HCT116 (cell line): ENCODE measurements at regions not wholly inside any gene's neighbourhood (a gene's known extent, or its start where the extent isn't known, plus 50 kb on each side); places are given as distances from the start of the nearest gene placed in this dataset.

Source experiments
- ATAC-seq: fragments of 200-7000 bp; cut with Tn5 transposase; 2 replicates; pipeline ENCODE4 v1.9.1; 2020; ENCODE audit warnings: mild to moderate bottlenecking, moderate library complexity
- BruUV-seq: library from RNA; stranded (reverse); fragments of 400-500 nt; replicated peaks from 2 replicates; lab custom pipeline; 2021; lab: Mats Ljungman, UMichigan
- CTCF ChIA-PET: fragments of 300-600 bp; sonication (Branson Sonifier 250); formaldehyde crosslinking; loops from one replicate; lab custom pipeline; 2021; ENCODE audit warnings: antibody characterized with exemption; lab: Charles Lee
- POLR2A ChIA-PET: fragments of 300-600, 350-600 bp; sonication (Branson Sonifier 250); formaldehyde crosslinking; loops from one replicate; lab custom pipeline; 2021; ENCODE audit warnings: antibody characterized with exemption; lab: Charles Lee
- RAD21 ChIA-PET, 2 experiments: fragments of 300-600 bp; sonication (Branson Sonifier 250); formaldehyde crosslinking; loops; one replicate each; lab custom pipeline; 2023; ENCODE audit warnings: low total read pairs in 2 of 2; ENCODE audit not compliant: uncharacterized antibody in 2 of 2, unreplicated experiment in 2 of 2, low non-redundant PET in 1 of 2; lab: Charles Lee
- DNase-seq: peaks from one replicate; pipeline ENCODE4 v3.0.0-alpha.2; 2010; ENCODE audit warnings: low read depth, low spot score
- H2AFZ ChIP-seq: fragments of 200-600 bp; shearing (Covaris generic), sonication (generic); 2 replicates; pipeline ENCODE4 v1.6.1; 2017; ENCODE audit warnings: low read depth, mixed run types, mixed read lengths, antibody characterized with exemption, low read length; ENCODE audit not compliant: poor library complexity, severe bottlenecking
- H3K27ac ChIP-seq: 2 replicates; pipeline ENCODE4 v1.5.1; 2012; ENCODE audit warnings: low read depth, low read length
- H3K27me3 ChIP-seq: fragments of 200-600 bp; sonication (generic); 2 replicates; pipeline ENCODE4 v1.6.1; 2016; ENCODE audit warnings: mixed run types, low read length, mixed read lengths; ENCODE audit not compliant: insufficient read depth
- H3K36me3 ChIP-seq, 2 experiments: fragments of 200-500 bp in 1 of 2; fragments of 200-600 bp in 1 of 2; sonication (Bioruptor generic) in 1 of 2; sonication (generic) in 1 of 2; 2 replicates each; pipeline versions ENCODE4 v1.5.1 to v1.6.1; 2014 to 2016; ENCODE audit warnings: low read length in 2 of 2, inconsistent platforms in 1 of 2, mixed read lengths in 1 of 2, mixed run types in 1 of 2; ENCODE audit not compliant: insufficient read depth in 2 of 2, control insufficient read depth in 1 of 2
- H3K4me1 ChIP-seq, 2 experiments: fragments of 200-600 bp in 1 of 2; sonication (generic) in 1 of 2; 2 replicates each; pipeline versions ENCODE4 v1.5.1 to v1.6.1; 2012 to 2017; ENCODE audit warnings: low read length in 2 of 2, inconsistent platforms in 1 of 2, mild to moderate bottlenecking in 1 of 2, mixed read lengths in 1 of 2, mixed run types in 1 of 2, moderate library complexity in 1 of 2; ENCODE audit not compliant: insufficient read depth in 2 of 2, control insufficient read depth in 1 of 2
- H3K4me2 ChIP-seq: fragments of 200-600 bp; sonication (generic); 2 replicates; pipeline ENCODE4 v1.6.1; 2017; ENCODE audit warnings: mixed run types, low read length, mixed read lengths
- H3K4me3 ChIP-seq, 2 experiments: fragments of 200-600 bp in 1 of 2; sonication (generic) in 1 of 2; replicated peaks in 1 of 2; 2 replicates each; pipeline ENCODE4 v1.5.1; 2011 to 2016; ENCODE audit warnings: low read length in 2 of 2, control low read depth in 1 of 2, low read depth in 1 of 2, mild to moderate bottlenecking in 1 of 2, mixed read lengths in 1 of 2, mixed run types in 1 of 2
- H3K79me2 ChIP-seq: fragments of 200-600 bp; sonication (generic); 2 replicates; pipeline ENCODE4 v1.6.1; 2017; ENCODE audit warnings: mild to moderate bottlenecking, mixed run types, low read length, moderate library complexity, mixed read lengths; ENCODE audit not compliant: insufficient read depth
- H3K9ac ChIP-seq: fragments of 200-600 bp; sonication (generic); 2 replicates; pipeline ENCODE4 v1.6.1; 2016; ENCODE audit warnings: low read length, mixed read lengths
- H3K9me2 ChIP-seq: fragments of 200-600 bp; sonication (generic), shearing (Covaris generic); 2 replicates; pipeline ENCODE4 v1.6.1; 2017; ENCODE audit warnings: mixed run types, mild to moderate bottlenecking, moderate library complexity; ENCODE audit not compliant: insufficient read depth
- H3K9me3 ChIP-seq, 2 experiments: fragments of 200-500 bp in 1 of 2; fragments of 200-600 bp in 1 of 2; sonication (Bioruptor generic) in 1 of 2; sonication (generic) in 1 of 2; 2 replicates each; pipeline ENCODE4 v1.6.1; 2014 to 2017; ENCODE audit warnings: low read length in 2 of 2, mixed read lengths in 2 of 2, inconsistent platforms in 1 of 2, low read depth in 1 of 2, mild to moderate bottlenecking in 1 of 2, mixed run types in 1 of 2, moderate library complexity in 1 of 2; ENCODE audit not compliant: control insufficient read depth in 1 of 2, insufficient read depth in 1 of 2
- H4K20me1 ChIP-seq: fragments of 200-600 bp; sonication (generic), shearing (Covaris generic); 2 replicates; pipeline ENCODE4 v1.6.1; 2017; ENCODE audit warnings: mixed run types, mild to moderate bottlenecking, moderate library complexity; ENCODE audit not compliant: insufficient read depth
- ELF1 ChIP-seq: IDR thresholded peaks from 2 replicates; pipeline ENCODE4 v1.6.1; 2012; ENCODE audit warnings: low read depth, borderline replicate concordance
- EZH2 ChIP-seq: fragments of 200-600 bp; sonication (generic); IDR thresholded peaks from 2 replicates; pipeline ENCODE4 v1.6.1; 2017; ENCODE audit warnings: antibody characterized with exemption, mixed run types
- POLR2A ChIP-seq: IDR thresholded peaks from 2 replicates; pipeline ENCODE4 v1.7.0; 2011; ENCODE audit warnings: borderline replicate concordance; ENCODE audit not compliant: insufficient read depth, insufficient read length; ENCODE audit errors: extremely low read depth
- RAD21 ChIP-seq: IDR thresholded peaks from 2 replicates; pipeline ENCODE4 v1.6.1; 2012; ENCODE audit warnings: low read depth, mild to moderate bottlenecking
- SIN3A ChIP-seq: IDR thresholded peaks from 2 replicates; pipeline ENCODE4 v1.6.1; 2012; ENCODE audit warnings: low read depth
- ZFX ChIP-seq: fragments of 450-650 bp; IDR thresholded peaks from 2 replicates; pipeline ENCODE4 v1.6.1; 2017
- intact Hi-C: fragments of 100-400 bp; cut with micrococcal nuclease; formaldehyde crosslinking; loops from 2 replicates; pipeline ENCODE4 v1.10.0; 2022
- TF ChIP-seq, protein P1 (sequence below): IDR thresholded peaks from 2 replicates; pipeline ENCODE4 v1.6.1; 2012
- TF ChIP-seq, protein P2 (sequence below): IDR thresholded peaks from 2 replicates; pipeline ENCODE4 v1.6.1; 2011; ENCODE audit warnings: mild to moderate bottlenecking, low read length, moderate library complexity; ENCODE audit not compliant: insufficient replicate concordance; ENCODE audit errors: extremely low read depth
- TF ChIP-seq, protein P3 (sequence below): IDR thresholded peaks from 2 replicates; pipeline ENCODE4 v1.6.1; 2012

DNA sequence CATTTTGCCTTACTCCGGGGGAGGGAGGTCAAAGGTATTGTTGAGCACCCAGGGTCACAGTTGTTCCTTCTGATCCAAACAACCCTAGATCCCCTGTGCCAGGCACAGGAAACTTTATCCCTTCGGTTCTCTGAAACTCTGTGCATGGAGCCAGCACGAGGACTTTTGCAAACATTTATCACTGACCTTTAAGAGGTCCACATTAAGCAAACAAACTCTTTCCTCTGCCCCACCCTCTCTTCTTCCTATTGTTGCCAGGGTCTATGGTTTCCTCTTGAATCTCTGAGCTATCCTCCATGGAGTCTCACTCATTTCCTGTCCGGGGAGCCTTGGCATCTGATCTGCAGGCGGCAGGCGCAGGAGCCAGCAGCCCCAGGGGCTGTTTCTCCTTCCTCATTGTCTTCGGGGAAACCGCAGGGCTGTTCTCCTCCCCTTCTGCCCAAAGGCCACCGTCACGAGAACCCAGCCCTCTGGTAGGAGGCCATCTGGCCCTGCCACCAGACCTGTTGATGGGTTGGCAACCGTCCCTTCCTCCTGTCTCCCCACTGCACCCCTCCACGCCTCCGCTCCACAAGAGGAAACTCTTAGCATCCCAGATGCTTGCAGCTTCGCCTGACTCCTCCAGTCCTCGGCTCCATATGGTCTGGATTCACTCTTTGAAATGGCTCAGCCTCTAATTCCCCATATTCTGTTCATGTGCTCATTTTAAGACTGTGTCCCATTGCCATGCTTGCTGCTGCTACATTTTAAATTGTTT lies 327.3 kb upstream of the NRP1 start:
- Histone ChIP-seq H3K27me3 (no peaks in the 10 kb centered on the region), H3K9me3 (no peaks in the 10 kb centered on the region), H3K79me2 (no peaks in the 10 kb centered on the region), H4K20me1 (no peaks in the 10 kb centered on the region), H3K4me2 (no peak overlapping the region), H3K9me2 (no peaks in the 10 kb centered on the region), H3K27ac (no peak overlapping the region), H3K9ac (no peak overlapping the region), H3K4me3 (no peak overlapping the region), H2AFZ (no peak overlapping the region), H3K4me1 (no peaks in the 10 kb centered on the region), H3K36me3 (no peaks in the 10 kb centered on the region)
- ChIA-PET RAD21 (no interaction called here), CTCF (no interaction called here), POLR2A (no interaction called here)
- intact Hi-C loops, result no loop called here
- no peak for TF ChIP-seq ELF1
- TF ChIP-seq RAD21, result no peak
- TF ChIP-seq EZH2, result no peak
- no peak for TF ChIP-seq ZFX
- TF ChIP-seq, protein P1, sequence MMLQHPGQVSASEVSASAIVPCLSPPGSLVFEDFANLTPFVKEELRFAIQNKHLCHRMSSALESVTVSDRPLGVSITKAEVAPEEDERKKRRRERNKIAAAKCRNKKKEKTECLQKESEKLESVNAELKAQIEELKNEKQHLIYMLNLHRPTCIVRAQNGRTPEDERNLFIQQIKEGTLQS, result no peak
- TF ChIP-seq POLR2A, result no peak
- TF ChIP-seq, protein P2, sequence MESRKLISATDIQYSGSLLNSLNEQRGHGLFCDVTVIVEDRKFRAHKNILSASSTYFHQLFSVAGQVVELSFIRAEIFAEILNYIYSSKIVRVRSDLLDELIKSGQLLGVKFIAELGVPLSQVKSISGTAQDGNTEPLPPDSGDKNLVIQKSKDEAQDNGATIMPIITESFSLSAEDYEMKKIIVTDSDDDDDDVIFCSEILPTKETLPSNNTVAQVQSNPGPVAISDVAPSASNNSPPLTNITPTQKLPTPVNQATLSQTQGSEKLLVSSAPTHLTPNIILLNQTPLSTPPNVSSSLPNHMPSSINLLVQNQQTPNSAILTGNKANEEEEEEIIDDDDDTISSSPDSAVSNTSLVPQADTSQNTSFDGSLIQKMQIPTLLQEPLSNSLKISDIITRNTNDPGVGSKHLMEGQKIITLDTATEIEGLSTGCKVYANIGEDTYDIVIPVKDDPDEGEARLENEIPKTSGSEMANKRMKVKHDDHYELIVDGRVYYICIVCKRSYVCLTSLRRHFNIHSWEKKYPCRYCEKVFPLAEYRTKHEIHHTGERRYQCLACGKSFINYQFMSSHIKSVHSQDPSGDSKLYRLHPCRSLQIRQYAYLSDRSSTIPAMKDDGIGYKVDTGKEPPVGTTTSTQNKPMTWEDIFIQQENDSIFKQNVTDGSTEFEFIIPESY, result no peak
- TF ChIP-seq SIN3A, result no peak
- TF ChIP-seq, protein P3, sequence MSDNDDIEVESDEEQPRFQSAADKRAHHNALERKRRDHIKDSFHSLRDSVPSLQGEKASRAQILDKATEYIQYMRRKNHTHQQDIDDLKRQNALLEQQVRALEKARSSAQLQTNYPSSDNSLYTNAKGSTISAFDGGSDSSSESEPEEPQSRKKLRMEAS, result no peak
- DNase-seq (no peak), ATAC-seq (no peak)
- no TSS peak for BruUV-seq
